ENCODE measurements at regions not wholly inside any gene's neighbourhood (a gene's known extent, or its start where the extent isn't known, plus 50 kb on each side); places are given as distances from the start of the nearest gene placed in this dataset.

DNA sequence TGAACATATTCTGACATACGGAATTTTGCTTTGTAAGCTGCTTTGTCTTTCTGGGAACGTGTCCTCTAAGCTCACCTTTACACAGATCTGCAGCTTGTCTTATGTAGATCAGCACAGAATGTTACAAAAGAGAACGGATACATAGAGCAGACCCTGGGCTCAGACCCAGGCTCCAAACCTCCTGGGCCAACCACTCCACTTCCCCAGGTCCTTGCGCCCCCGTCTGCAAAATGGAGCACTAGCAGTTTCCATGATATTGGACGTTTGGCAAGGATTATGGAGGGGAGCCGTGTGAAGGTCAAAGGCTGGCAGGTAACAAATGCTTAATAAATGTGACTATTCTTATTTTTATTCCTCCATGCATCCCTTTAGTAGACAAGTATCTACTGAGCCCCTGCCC lies 358.4 kb downstream of the CTTN start:
- H3K27me3 Mint-ChIP-seq (ENCODE audit: low read depth), result no peaks in the 10 kb centered on the region
- no peak overlapping the region for H3K27ac Mint-ChIP-seq
- ATAC-seq, result no peak
- no peaks in the 10 kb centered on the region for H3K4me1 Mint-ChIP-seq (ENCODE audit: low read depth)
- no peaks in the 10 kb centered on the region for H3K36me3 Mint-ChIP-seq (ENCODE audit: low read depth)
- no peak for DNase-seq
- H3K4me3 Mint-ChIP-seq, result no peak overlapping the region
- POLR2A ChIA-PET, result no interaction called here
- CTCF ChIA-PET, result interaction anchor here (0.6 kb wide), 1 partner anchor 293 kb away, joined by 3 read pairs; no protein-coding TSS in a partner anchor
- H3K9me3 Mint-ChIP-seq (ENCODE audit: insufficient read depth), result no peaks in the 10 kb centered on the region

DNA sequence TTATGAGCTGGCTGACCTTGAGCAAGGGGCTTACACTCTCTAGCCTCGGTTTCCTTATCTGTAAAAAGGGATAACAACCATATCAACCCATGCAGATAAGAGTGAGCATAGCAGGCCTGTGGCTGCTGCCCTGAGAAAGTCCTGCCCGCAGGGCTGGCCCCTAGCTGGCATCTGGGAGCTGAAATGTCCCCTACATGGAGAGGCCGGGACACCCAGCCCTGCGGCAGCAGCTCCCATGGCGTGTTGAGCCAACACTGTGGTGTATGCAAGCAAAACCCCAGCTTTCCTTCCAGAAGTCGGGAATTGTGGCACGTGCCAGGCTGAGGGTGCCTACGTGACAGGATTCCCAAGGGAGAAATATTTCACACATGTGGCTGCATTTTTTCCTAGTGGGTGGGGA lies 358.9 kb downstream of the CTTN start:
- DNase-seq (no peak), ATAC-seq (no peak)
- no peaks in the 10 kb centered on the region for H3K36me3 Mint-ChIP-seq (ENCODE audit: low read depth)
- no peak overlapping the region for H3K4me3 Mint-ChIP-seq
- no peaks in the 10 kb centered on the region for H3K27me3 Mint-ChIP-seq (ENCODE audit: low read depth)
- no peak overlapping the region for H3K27ac Mint-ChIP-seq
- no peaks in the 10 kb centered on the region for H3K9me3 Mint-ChIP-seq (ENCODE audit: insufficient read depth)
- ChIA-PET CTCF (interaction anchor here (0.6 kb wide), 1 partner anchor 293 kb away, joined by 3 read pairs; no protein-coding TSS in a partner anchor), POLR2A (no interaction called here)
- no peaks in the 10 kb centered on the region for H3K4me1 Mint-ChIP-seq (ENCODE audit: low read depth)

DNA sequence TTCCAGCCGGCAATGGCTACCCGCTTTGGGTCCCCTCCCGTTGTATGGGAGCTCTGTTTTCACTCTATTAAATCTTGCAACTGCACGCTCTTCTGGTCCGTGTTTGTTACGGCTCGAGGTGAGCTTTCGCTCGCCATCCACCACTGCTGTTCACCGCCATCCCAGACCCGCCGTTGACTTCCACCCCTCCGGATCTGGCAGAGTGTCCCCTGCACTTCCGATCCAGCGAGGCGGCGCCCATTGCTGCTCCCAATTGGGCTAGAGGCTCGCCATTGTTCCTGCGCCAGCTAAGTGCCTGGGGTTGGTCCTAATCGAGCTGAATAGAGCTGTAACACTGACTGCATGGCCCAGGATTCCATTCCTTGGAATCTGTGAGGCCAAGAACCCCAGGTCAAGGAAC lies 359.9 kb downstream of the CTTN start:
- H3K27ac Mint-ChIP-seq, result no peak overlapping the region
- H3K27me3 Mint-ChIP-seq (ENCODE audit: low read depth), result no peaks in the 10 kb centered on the region
- H3K9me3 Mint-ChIP-seq (ENCODE audit: insufficient read depth), result no peaks in the 10 kb centered on the region
- no peak overlapping the region for H3K4me3 Mint-ChIP-seq
- no peak for ATAC-seq
- H3K4me1 Mint-ChIP-seq (ENCODE audit: low read depth), result no peaks in the 10 kb centered on the region
- no peaks in the 10 kb centered on the region for H3K36me3 Mint-ChIP-seq (ENCODE audit: low read depth)
- POLR2A ChIA-PET, result no interaction called here
- CTCF ChIA-PET, result no interaction called here
- no peak for DNase-seq

DNA sequence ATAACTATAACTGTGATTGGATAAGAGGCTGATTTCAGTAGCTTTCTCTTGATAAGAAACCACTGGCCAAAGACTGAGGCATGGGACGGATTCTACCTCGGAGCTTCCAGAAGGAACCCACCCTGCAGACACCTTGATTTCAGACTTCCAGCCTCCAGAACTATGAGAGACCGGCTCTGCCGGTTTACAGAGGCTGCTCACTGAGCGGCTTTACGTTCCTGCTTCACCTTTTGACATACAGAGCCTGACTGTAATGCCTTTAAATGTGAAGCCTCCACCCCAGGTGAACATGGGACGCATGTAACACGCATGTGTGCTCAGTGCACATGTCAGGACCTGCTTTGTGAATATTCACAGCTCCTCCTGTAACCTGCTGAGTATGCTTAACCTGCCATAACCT lies 361.5 kb downstream of the CTTN start:
- Mint-ChIP-seq H3K9me3 (ENCODE audit: insufficient read depth) (no peaks in the 10 kb centered on the region), H3K27me3 (ENCODE audit: low read depth) (no peaks in the 10 kb centered on the region), H3K36me3 (ENCODE audit: low read depth) (no peaks in the 10 kb centered on the region), H3K4me3 (no peak overlapping the region), H3K4me1 (ENCODE audit: low read depth) (no peaks in the 10 kb centered on the region), H3K27ac (no peak overlapping the region)
- ChIA-PET POLR2A (no interaction called here), CTCF (no interaction called here)
- ATAC-seq, result no peak
- no peak for DNase-seq

DNA sequence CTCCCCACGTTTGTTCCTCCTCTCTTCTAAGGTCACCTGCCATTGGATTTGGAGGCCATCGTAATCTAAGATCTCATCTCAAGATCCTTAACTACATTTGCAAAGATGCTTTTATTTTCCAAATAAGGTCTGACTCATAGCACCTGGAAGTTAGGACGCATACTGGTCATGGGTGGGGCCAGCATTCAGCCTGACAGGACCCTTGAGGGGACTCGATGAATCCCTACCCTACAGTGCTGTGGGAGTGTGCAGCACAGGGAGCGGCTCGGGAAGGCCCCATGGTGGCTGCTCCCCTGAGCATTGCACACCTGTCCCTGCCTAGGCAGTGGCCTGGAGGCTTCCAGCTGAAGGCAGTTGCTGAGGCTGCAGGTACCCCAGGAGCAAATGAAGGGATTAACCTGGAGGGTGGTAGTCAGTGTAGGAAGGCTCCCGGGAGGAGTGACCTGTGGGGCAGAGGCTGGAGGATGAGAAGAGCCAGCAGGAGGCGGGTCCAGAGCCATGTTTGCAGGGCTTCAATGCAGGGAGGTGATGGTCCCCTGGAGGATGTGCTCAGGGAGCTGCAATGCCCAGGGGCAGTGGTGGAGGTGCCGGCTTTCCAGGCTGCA lies 362.2 kb downstream of the CTTN start:
- no peak for DNase-seq
- Mint-ChIP-seq H3K4me1 (ENCODE audit: low read depth) (no peaks in the 10 kb centered on the region), H3K4me3 (no peak overlapping the region), H3K36me3 (ENCODE audit: low read depth) (no peaks in the 10 kb centered on the region), H3K27me3 (ENCODE audit: low read depth) (no peaks in the 10 kb centered on the region), H3K9me3 (ENCODE audit: insufficient read depth) (no peaks in the 10 kb centered on the region), H3K27ac (no peak overlapping the region)
- no peak for ATAC-seq
- ChIA-PET POLR2A (no interaction called here), CTCF (no interaction called here)

DNA sequence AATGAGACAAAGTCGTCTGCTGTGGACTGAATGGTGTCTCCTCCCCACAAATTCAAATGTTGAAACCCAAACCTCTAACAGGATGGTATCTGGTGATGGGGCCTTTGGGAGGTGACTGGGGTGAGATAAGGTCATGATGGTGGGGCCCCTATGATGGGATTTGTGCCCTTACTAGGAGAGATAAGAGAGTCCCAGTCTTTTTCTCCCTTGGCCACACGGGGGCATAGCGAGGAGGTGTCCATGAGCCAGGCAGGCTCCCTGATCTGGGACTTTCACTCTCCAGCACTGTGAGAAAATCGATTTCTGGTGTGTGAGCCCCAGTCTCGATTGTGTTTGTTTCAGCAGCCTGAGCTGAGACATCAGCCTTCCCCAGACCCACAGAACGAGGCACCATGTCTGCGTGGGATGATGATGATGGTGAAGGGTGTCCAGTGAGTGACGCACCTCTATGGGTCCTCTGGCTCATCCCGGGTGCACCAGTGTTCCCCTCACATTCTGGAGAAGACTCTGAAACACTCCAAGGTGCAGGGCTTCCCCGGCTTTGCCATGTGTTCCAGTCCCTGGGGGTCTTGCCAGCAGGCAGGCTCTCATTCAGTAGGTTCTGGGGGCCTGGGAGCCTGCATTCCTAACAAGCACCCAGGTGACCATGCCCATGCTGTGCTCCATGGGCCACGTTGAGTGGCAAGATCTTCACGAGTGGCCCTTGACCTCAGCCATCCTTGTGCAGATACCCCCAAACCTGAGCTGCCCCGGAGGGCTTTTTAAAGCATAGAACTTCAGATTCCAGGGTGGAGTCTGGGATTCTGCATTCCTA lies 363.0 kb downstream of the CTTN start:
- H3K27ac Mint-ChIP-seq, result no peak overlapping the region
- no peak for ATAC-seq
- no peak for DNase-seq
- CTCF ChIA-PET, result no interaction called here
- POLR2A ChIA-PET, result no interaction called here
- H3K36me3 Mint-ChIP-seq (ENCODE audit: low read depth), result no peaks in the 10 kb centered on the region
- no peak overlapping the region for H3K4me3 Mint-ChIP-seq
- no peaks in the 10 kb centered on the region for H3K4me1 Mint-ChIP-seq (ENCODE audit: low read depth)
- no peaks in the 10 kb centered on the region for H3K9me3 Mint-ChIP-seq (ENCODE audit: insufficient read depth)
- no peaks in the 10 kb centered on the region for H3K27me3 Mint-ChIP-seq (ENCODE audit: low read depth)

DNA sequence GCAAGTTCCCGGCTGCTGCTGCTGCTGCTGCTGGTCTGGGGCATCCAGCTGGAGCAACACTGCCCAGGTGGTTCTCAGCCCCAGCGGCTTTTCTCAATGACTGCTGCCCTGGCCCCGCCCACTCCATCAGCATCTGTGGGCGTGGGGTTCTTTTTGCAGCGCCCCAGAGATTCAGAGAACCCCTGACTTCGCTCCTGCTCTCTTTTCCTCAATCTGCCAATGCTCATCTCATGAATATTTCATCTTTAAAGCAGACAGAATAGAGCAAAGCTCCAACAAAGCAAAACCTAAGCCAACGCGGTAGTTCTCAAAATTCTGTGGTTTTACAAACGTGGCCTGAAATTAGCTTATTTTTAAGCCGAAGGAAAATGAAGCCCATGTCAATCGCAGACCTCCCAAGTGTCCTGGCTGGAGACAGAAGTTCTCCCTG lies 363.6 kb downstream of the CTTN start:
- ChIA-PET POLR2A (no interaction called here), CTCF (no interaction called here)
- H3K27me3 Mint-ChIP-seq (ENCODE audit: low read depth), result no peaks in the 10 kb centered on the region
- no peaks in the 10 kb centered on the region for H3K4me1 Mint-ChIP-seq (ENCODE audit: low read depth)
- H3K36me3 Mint-ChIP-seq (ENCODE audit: low read depth), result no peaks in the 10 kb centered on the region
- no peak overlapping the region for H3K27ac Mint-ChIP-seq
- no peak for ATAC-seq
- H3K9me3 Mint-ChIP-seq (ENCODE audit: insufficient read depth), result no peaks in the 10 kb centered on the region
- no peak for DNase-seq
- no peak overlapping the region for H3K4me3 Mint-ChIP-seq

DNA sequence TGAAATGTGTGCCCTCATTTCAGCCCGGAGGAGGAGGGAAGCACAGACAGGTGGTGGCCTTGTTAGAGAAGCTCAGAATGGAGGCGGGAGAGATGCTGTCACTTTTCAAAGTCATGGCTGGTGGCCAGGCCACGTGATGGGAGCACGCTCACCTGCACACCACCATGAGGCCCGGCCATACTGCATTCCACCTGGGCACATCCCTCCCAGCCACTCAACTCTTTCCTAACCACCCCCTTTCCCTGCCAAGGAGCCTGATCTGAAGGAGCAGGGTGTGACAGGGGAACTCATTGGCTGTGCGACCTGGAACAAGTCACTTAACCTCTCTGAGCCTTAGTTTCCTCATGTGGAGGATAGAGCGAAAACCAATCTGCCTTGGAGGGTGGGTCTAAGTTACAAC lies 364.5 kb downstream of the CTTN start:
- CTCF ChIA-PET, result no interaction called here
- POLR2A ChIA-PET, result no interaction called here
- DNase-seq (no peak), ATAC-seq (no peak)
- H3K27ac Mint-ChIP-seq, result no peak overlapping the region
- H3K4me3 Mint-ChIP-seq, result no peak overlapping the region
- H3K27me3 Mint-ChIP-seq (ENCODE audit: low read depth), result no peaks in the 10 kb centered on the region
- no peaks in the 10 kb centered on the region for H3K36me3 Mint-ChIP-seq (ENCODE audit: low read depth)
- H3K4me1 Mint-ChIP-seq (ENCODE audit: low read depth), result no peaks in the 10 kb centered on the region
- no peaks in the 10 kb centered on the region for H3K9me3 Mint-ChIP-seq (ENCODE audit: insufficient read depth)

DNA sequence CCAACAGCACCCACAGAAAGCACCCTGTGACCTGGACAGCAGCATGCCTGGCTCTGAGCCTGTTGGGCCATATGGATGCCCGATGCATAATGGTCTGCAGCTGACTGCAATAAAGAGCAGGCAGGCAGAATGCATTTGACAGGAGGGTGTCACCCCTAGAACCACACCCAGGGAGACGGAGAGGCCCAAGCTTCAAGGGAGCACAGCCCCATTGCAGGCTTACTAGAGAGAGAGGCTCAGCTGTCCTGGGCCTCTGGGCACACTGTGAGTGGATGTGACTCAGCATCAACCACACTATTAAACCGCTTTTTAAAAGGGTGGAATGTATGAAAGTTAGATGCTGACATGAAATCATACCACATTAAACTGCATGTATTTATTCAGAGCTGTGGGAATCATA lies 365.3 kb downstream of the CTTN start:
- Mint-ChIP-seq H3K27me3 (ENCODE audit: low read depth) (no peaks in the 10 kb centered on the region), H3K4me1 (ENCODE audit: low read depth) (no peaks in the 10 kb centered on the region), H3K27ac (no peak overlapping the region), H3K9me3 (ENCODE audit: insufficient read depth) (no peaks in the 10 kb centered on the region), H3K4me3 (no peak overlapping the region), H3K36me3 (ENCODE audit: low read depth) (no peaks in the 10 kb centered on the region)
- DNase-seq (no peak), ATAC-seq (no peak)
- CTCF ChIA-PET, result no interaction called here
- POLR2A ChIA-PET, result no interaction called here

DNA sequence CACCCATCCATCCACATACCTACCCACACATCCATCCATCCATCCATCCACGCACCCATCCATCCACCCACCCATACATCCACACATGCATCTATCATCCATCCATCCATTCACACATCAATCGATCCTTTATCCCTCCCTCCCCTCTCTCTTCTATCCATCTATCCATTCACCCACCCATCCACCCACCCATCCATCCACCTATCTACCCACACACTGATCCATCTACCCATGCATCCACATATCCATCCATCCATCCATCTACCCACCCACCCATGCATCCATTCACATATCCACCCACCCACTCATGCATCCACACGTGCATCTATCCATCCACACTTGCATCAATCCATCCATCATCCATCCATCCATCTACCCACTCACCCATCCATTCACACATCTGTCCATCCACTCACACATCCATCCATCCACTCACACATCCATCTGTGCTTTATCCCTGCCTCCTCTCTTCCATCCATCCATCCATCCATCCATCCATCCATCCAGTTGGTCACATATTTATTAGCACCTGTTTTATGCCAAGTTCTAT lies 366.1 kb downstream of the CTTN start:
- no peaks in the 10 kb centered on the region for H3K9me3 Mint-ChIP-seq (ENCODE audit: insufficient read depth)
- no peaks in the 10 kb centered on the region for H3K36me3 Mint-ChIP-seq (ENCODE audit: low read depth)
- ChIA-PET POLR2A (no interaction called here), CTCF (no interaction called here)
- ATAC-seq (no peak), DNase-seq (no peak)
- no peaks in the 10 kb centered on the region for H3K27me3 Mint-ChIP-seq (ENCODE audit: low read depth)
- no peaks in the 10 kb centered on the region for H3K4me1 Mint-ChIP-seq (ENCODE audit: low read depth)
- H3K4me3 Mint-ChIP-seq, result no peak overlapping the region
- H3K27ac Mint-ChIP-seq, result no peak overlapping the region

DNA sequence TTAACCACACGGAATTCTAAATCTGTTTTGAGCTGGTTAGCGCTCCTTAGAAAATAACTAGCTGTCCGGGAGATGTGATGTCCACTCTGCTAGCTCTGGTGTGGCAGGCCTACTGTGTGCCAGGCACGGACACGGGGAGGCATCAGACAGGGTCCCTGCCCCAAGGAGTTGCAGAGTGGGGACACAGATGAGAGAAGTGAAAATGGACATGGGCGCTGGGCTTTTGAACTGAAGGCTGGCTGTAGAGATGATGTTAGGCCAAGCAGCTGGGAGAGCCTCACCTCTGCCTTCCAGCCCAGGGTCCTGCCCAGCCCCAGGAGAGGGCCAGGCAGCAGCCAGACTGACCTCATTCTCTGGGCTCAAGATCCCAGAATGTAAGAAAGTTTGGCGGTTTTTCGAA lies 368.6 kb downstream of the CTTN start:
- Mint-ChIP-seq H3K4me1 (ENCODE audit: low read depth) (no peaks in the 10 kb centered on the region), H3K4me3 (no peak overlapping the region), H3K36me3 (ENCODE audit: low read depth) (no peaks in the 10 kb centered on the region), H3K9me3 (ENCODE audit: insufficient read depth) (no peaks in the 10 kb centered on the region), H3K27me3 (ENCODE audit: low read depth) (no peaks in the 10 kb centered on the region), H3K27ac (no peak overlapping the region)
- CTCF ChIA-PET, result no interaction called here
- POLR2A ChIA-PET, result no interaction called here
- ATAC-seq (no peak), DNase-seq (no peak)

DNA sequence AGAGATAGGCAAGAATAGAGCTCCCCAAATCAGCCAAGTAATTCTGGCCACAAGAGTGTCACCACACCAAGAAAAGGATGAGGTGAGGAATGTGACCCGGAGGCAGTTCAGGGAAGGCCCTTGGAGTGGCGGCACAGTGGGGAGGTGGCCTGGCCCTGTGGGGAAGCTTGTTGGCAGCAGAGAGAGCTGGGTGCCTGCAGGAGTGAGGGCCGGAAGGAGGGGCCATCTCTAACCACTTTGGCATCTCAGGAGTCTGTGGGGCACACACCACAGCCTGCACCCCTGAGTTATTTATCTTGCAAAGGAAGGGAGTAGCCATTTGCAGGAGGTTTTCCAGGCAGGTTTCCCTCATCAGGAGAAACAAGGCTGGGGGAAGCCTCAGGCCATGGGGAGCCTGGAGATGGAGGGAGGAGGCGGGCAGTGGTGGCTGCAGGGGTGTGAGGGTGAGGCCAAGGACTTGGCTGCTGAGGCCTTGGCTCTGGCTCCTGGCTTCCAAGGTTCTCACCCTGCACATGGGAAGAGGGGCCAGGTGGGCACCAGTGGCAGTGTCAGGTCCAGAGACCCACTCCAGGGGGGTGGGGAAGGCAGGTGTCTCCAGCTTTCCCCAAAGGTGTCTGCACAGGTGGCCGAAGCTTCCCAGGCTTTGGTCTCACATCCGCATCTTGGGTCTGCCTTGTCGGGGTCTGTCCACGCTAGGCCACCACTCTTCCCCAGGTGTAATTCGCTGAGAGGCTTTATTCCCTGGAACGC lies 370.2 kb downstream of the CTTN start:
- DNase-seq (no peak), ATAC-seq (no peak)
- H3K27ac Mint-ChIP-seq, result no peak overlapping the region
- ChIA-PET POLR2A (no interaction called here), CTCF (no interaction called here)
- H3K27me3 Mint-ChIP-seq (ENCODE audit: low read depth), result no peaks in the 10 kb centered on the region
- no peaks in the 10 kb centered on the region for H3K36me3 Mint-ChIP-seq (ENCODE audit: low read depth)
- no peaks in the 10 kb centered on the region for H3K9me3 Mint-ChIP-seq (ENCODE audit: insufficient read depth)
- H3K4me3 Mint-ChIP-seq, result no peak overlapping the region
- no peaks in the 10 kb centered on the region for H3K4me1 Mint-ChIP-seq (ENCODE audit: low read depth)

Data from activated CD8-positive, alpha-beta T cell treated with anti-CD3 and anti-CD28 coated beads, Interleukin-2, amount 10 ng/mL, durations not matched to agents 7 days and 5 days (primary cell).